HL-60 (cell line): ENCODE measurements at regions not wholly inside any gene's neighbourhood (a gene's known extent, or its start where the extent isn't known, plus 50 kb on each side); places are given as distances from the start of the nearest gene placed in this dataset.

Source experiments
- CTCF ChIP-seq: IDR thresholded peaks from one replicate; pipeline ENCODE4 v1.5.1; 2011; ENCODE audit warnings: low read length, control low read depth, inconsistent platforms; ENCODE audit not compliant: insufficient read depth
- GABPA ChIP-seq: IDR thresholded peaks from 2 replicates; pipeline ENCODE4 v1.6.1; 2012; ENCODE audit warnings: low read depth

GRCh38 chr20:55741801-55742200, 263.5 kb downstream of the CBLN4 start:
- TF ChIP-seq CTCF = no peak
- TF ChIP-seq GABPA = no peak
